Astrocyte of the spinal cord (primary cell): ENCODE measurements at regions not wholly inside any gene's neighbourhood (a gene's known extent, or its start where the extent isn't known, plus 50 kb on each side); places are given as distances from the start of the nearest gene placed in this dataset.

Experiments used
- DNase-seq: peaks from one replicate; pipeline ENCODE4 v3.0.0; 2011; ENCODE audit warnings: low read depth, low spot score
- H3K4me3 ChIP-seq: 2 replicates; pipeline ENCODE4 v1.5.1; 2011; ENCODE audit warnings: low read depth, mild to moderate bottlenecking, low read length, moderate library complexity
- in situ Hi-C: cut with HindIII; loops from 2 replicates; pipeline ENCODE4 v1.10.0; 2017; ENCODE audit warnings: low sequenced_read_pairs
- TF ChIP-seq, protein P1 (sequence below): IDR thresholded peaks from 2 replicates; pipeline ENCODE4 v1.5.1; 2012; ENCODE audit warnings: low read depth, mild to moderate bottlenecking, low read length, inconsistent platforms

DNA sequence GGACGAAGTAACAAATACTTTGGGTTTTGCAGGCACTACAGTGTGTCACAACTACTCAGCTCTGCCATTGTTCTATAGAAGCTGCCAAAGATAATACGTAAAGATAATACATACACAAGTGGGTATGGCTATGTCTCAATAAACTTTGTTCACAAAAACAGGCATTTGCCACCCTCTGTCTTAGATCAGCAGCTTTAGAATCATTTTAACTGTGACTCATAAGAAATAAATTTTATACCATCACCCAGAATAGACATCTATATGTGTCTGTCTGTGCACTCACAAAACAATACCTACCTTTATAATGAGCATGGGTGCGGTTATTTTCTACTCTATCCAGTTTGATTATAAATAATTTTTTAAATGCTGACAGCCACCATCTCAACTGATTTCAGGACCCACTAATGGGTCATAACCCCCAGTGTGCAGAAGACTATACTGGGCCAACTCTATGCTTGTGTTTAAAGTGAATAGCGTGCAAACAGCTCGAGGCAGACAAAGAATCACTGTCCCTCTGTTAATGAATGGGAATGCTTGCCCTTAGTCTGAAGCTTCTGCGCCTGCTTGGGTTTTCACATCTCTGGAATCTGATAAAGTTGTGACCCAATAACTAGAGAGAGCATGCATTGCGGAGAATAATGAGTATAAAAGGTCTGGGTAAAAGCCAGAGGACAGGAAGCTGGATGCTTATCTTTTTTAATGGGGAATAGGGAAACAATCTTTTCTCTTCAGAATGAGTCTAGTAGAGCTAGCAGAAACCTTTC is 216.2 kb downstream of the PLPP3 start:
- no peak overlapping the region for H3K4me3 ChIP-seq
- in situ Hi-C loops, result no loop called here
- DNase-seq, result no peak
- TF ChIP-seq, protein P1, sequence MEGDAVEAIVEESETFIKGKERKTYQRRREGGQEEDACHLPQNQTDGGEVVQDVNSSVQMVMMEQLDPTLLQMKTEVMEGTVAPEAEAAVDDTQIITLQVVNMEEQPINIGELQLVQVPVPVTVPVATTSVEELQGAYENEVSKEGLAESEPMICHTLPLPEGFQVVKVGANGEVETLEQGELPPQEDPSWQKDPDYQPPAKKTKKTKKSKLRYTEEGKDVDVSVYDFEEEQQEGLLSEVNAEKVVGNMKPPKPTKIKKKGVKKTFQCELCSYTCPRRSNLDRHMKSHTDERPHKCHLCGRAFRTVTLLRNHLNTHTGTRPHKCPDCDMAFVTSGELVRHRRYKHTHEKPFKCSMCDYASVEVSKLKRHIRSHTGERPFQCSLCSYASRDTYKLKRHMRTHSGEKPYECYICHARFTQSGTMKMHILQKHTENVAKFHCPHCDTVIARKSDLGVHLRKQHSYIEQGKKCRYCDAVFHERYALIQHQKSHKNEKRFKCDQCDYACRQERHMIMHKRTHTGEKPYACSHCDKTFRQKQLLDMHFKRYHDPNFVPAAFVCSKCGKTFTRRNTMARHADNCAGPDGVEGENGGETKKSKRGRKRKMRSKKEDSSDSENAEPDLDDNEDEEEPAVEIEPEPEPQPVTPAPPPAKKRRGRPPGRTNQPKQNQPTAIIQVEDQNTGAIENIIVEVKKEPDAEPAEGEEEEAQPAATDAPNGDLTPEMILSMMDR, result no peak

DNA sequence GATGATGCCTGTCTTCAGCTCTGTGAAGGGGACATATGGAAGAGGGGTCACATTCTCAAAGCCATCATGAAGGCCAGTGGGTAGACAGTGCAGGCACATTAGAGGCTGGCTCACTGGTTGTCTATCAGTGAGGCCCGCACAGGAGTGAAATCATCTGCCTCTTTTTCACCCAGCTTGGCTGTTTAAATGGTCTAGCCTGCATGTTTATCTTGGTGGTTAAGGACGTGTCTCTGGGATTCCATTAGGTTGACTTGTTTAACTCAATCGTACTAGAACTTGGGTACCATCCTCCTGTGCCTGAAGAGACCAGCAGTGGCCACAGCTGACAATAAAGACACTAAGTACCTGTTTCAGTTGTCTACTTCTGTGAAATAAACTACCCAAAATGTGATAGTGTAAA is 219.3 kb downstream of the PLPP3 start:
- in situ Hi-C loops, result no loop called here
- no peak overlapping the region for H3K4me3 ChIP-seq
- TF ChIP-seq, protein P1, result no peak
- DNase-seq, result peak; percentile 45

DNA sequence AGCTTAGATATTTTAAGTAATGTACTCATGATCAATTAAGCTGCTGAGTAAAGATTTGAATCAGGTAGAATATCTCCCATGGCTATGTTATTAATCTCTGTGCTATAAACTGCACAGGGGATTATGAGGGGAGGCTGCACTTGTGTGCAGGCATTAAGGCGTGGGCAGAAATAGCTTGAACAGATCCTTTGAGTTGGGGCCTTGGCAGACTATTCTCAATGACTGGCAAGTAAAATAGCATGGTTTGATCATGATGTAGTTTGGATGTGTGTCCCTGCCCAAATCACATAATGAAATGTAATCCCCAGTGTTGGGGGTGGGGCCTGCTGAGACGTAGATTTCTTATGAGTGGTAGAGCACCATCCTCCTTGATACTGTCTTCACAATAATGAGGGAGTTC is 220.3 kb downstream of the PLPP3 start:
- in situ Hi-C loops, result no loop called here
- no peak overlapping the region for H3K4me3 ChIP-seq
- DNase-seq, result no peak
- TF ChIP-seq, protein P1, result no peak

DNA sequence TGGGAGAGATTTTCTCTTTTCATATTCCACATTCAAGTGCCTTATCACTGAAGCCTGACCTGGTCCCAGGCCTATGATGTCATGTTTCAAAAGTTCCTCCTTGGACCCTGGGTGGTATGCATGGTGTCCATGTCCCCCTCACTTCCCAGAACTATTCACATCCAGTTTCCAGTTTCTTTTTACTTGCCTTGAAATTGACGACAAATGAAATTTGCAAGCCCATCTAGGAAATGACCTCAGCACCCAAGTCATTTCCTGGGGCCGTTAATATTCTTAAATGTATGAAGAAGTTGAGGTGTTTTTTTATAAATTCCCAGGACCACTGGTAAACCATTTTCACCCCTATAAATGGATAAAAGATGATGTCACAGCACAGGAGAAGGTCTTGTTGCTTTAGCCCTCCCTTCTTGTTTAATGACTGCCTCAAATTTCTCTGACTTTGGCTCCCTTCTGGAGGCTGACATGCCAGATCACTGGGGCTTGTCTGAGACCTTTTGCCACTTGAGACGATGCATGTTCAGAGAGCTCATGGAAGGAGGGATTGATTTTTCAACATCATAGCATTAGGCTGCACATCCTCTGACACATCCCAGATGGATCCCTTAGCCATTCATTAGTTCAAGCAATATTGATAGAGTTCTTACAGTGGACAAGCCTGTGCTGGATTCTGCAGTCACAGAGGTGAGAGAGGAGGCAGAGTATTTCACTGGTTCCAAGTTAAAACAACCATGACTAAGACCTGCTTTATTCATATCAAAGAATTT is 221.3 kb downstream of the PLPP3 start:
- DNase-seq, result no peak
- H3K4me3 ChIP-seq, result no peak overlapping the region
- in situ Hi-C loops, result no loop called here
- TF ChIP-seq, protein P1, result no peak

DNA sequence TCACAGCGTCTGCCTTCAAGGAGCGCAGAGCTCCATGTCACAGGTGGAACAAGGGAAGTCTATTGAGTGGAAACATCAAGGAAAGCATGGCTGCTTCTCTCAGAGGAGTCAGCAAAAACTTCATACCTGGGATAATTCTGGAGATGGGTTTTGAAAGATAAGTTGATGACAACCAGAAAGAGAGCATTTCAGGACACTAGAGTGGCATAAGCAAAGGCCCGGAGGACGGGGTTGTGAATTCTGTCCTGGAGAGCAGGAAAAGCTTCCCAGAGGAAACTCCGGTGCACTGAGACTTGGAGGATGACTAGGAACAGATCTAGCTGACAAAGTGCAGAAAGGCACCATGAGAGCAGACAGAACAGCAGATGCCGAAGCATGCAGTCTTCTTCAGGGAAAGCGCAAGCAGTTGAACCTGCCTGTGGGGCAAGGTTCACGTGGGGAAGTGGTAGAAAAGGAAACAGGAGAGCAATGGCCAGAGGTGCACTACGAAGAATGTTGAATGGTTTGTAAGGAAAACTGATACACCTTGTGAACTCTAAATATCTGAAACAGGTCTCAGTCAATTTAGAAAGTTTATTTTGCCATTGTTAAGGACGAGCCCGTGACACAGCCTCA is 222.9 kb downstream of the PLPP3 start:
- in situ Hi-C loops, result no loop called here
- DNase-seq, result no peak
- TF ChIP-seq, protein P1, result no peak
- no peak overlapping the region for H3K4me3 ChIP-seq

DNA sequence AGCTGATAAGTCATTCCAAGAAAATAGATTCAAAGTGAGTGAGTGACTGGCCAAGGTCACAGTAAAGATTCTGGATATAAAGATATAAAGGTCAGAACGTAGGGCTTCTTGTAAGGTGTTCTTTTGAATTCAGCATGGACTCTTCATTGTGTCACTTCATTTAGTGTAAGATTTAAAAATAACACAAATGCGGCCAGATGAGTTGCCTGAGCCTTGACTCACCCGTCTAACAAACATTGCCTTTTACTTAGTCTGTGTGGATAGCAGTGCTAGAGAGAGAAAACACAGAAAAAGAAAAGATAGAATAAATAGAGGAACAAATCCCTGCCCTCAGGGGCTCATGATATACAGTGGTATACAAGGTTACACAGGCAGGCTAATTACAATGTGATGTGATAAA is 223.4 kb downstream of the PLPP3 start:
- no peak for DNase-seq
- no peak overlapping the region for H3K4me3 ChIP-seq
- TF ChIP-seq, protein P1, result no peak
- in situ Hi-C loops, result no loop called here
